IMR-90 (cell line): ENCODE measurements at regions not wholly inside any gene's neighbourhood (a gene's known extent, or its start where the extent isn't known, plus 50 kb on each side); places are given as distances from the start of the nearest gene placed in this dataset.

Experiments used
- ATAC-seq: fragments of 200-7000 bp; cut with Tn5 transposase; 2 replicates; pipeline ENCODE4 v1.9.1; 2020; ENCODE audit warnings: low read depth, mild to moderate bottlenecking, moderate library complexity
- BruUV-seq: library from RNA; stranded (reverse); fragments of 400-500 nt; replicated peaks from 2 replicates; lab custom pipeline; 2021; lab: Mats Ljungman, UMichigan
- CTCF ChIA-PET: fragments of 300-600 bp; formaldehyde crosslinking; extraction: SDS; loops from one replicate; lab custom pipeline; 2021; ENCODE audit warnings: antibody characterized with exemption; lab: Yijun Ruan, JAX
- POLR2A ChIA-PET: fragments of 300-600 bp; sonication (Branson Sonifier 250); formaldehyde crosslinking; loops from one replicate; lab custom pipeline; 2022; ENCODE audit warnings: antibody characterized with exemption; ENCODE audit not compliant: unreplicated experiment; lab: Charles Lee
- DNase-seq: peaks from one replicate; pipeline ENCODE4 v3.0.0; 2013
- H2AFZ ChIP-seq: replicated peaks from 2 replicates; pipeline ENCODE3; 2013; ENCODE audit warnings: low read length, mild to moderate bottlenecking; ENCODE audit not compliant: poor library complexity
- H2AK5ac ChIP-seq: 2 replicates; pipeline ENCODE4 v1.6.1; 2013; ENCODE audit warnings: low read depth, low read length, inconsistent platforms
- H2AK9ac ChIP-seq: replicated peaks from 2 replicates; pipeline ENCODE3; 2013; ENCODE audit warnings: mild to moderate bottlenecking, low read depth, low read length, moderate library complexity; ENCODE audit not compliant: poor library complexity
- H2BK120ac ChIP-seq: 2 replicates; pipeline ENCODE4 v1.6.1; 2013; ENCODE audit warnings: low read depth, low read length, inconsistent platforms
- H2BK15ac ChIP-seq: 3 replicates; pipeline ENCODE4 v1.6.1; 2013; ENCODE audit warnings: low read depth, low read length, inconsistent platforms
- H2BK20ac ChIP-seq: 2 replicates; pipeline ENCODE4 v1.6.1; 2013; ENCODE audit warnings: low read depth, mild to moderate bottlenecking, inconsistent platforms, low read length, moderate library complexity
- H2BK5ac ChIP-seq: 2 replicates; pipeline ENCODE4 v1.6.1; 2013; ENCODE audit warnings: mild to moderate bottlenecking, low read depth, low read length, inconsistent platforms; ENCODE audit not compliant: poor library complexity, severe bottlenecking
- H3K14ac ChIP-seq: replicated peaks from 2 replicates; pipeline ENCODE4 v1.6.1; 2013; ENCODE audit warnings: low read depth, low read length, inconsistent platforms
- H3K18ac ChIP-seq: 2 replicates; pipeline ENCODE4 v1.6.1; 2013; ENCODE audit warnings: low read depth, low read length, control low read depth
- H3K23ac ChIP-seq: 2 replicates; pipeline ENCODE4 v1.6.1; 2013; ENCODE audit warnings: low read depth, low read length, inconsistent platforms
- H3K27ac ChIP-seq: 2 replicates; pipeline ENCODE4 v1.5.1; 2013; ENCODE audit warnings: mild to moderate bottlenecking, control low read depth, low read length; ENCODE audit not compliant: insufficient read depth
- H3K27me3 ChIP-seq: 2 replicates; pipeline ENCODE4 v1.6.1; 2013; ENCODE audit warnings: low read length; ENCODE audit not compliant: control insufficient read depth, insufficient read depth
- H3K36me3 ChIP-seq: 2 replicates; pipeline ENCODE4 v1.6.1; 2013; ENCODE audit warnings: low read length, mixed read lengths; ENCODE audit not compliant: control insufficient read depth, insufficient read depth
- H3K4ac ChIP-seq: 2 replicates; pipeline ENCODE4 v1.6.1; 2013; ENCODE audit warnings: low read depth, low read length, inconsistent platforms
- H3K4me1 ChIP-seq: 2 replicates; pipeline ENCODE4 v1.6.1; 2013; ENCODE audit warnings: low read length, mixed read lengths; ENCODE audit not compliant: control insufficient read depth, insufficient read depth
- H3K4me2 ChIP-seq: 2 replicates; pipeline ENCODE4 v1.6.1; 2013; ENCODE audit warnings: low read depth, mild to moderate bottlenecking, control low read depth, low read length, moderate library complexity
- H3K4me3 ChIP-seq: 2 replicates; pipeline ENCODE4 v1.5.1; 2013; ENCODE audit warnings: low read depth, mild to moderate bottlenecking, control low read depth, low read length, moderate library complexity; ENCODE audit not compliant: insufficient read depth
- H3K56ac ChIP-seq: 2 replicates; pipeline ENCODE4 v1.6.1; 2013; ENCODE audit warnings: low read length, inconsistent platforms; ENCODE audit not compliant: insufficient read depth; ENCODE audit errors: extremely low read depth
- H3K79me1 ChIP-seq, 2 experiments: 2 replicates each; pipeline ENCODE4 v1.6.1; 2013; ENCODE audit warnings: low read length in 2 of 2, inconsistent platforms in 1 of 2, low read depth in 1 of 2
- H3K9ac ChIP-seq: 2 replicates; pipeline ENCODE4 v1.6.1; 2013; ENCODE audit warnings: low read depth, low read length, control low read depth
- H3K9me1 ChIP-seq: 2 replicates; pipeline ENCODE4 v1.6.1; 2013; ENCODE audit warnings: low read length, inconsistent platforms; ENCODE audit not compliant: insufficient read depth
- H3K9me3 ChIP-seq: 2 replicates; pipeline ENCODE4 v1.6.1; 2013; ENCODE audit warnings: low read length; ENCODE audit not compliant: control insufficient read depth, insufficient read depth
- H4K20me1 ChIP-seq: 2 replicates; pipeline ENCODE4 v1.6.1; 2013; ENCODE audit warnings: low read length, inconsistent platforms; ENCODE audit not compliant: insufficient read depth
- H4K5ac ChIP-seq: 2 replicates; pipeline ENCODE4 v1.6.1; 2013; ENCODE audit warnings: mild to moderate bottlenecking, low read depth, low read length, control low read depth
- H4K8ac ChIP-seq, 2 experiments: 2 replicates each; pipeline ENCODE4 v1.6.1; 2013; ENCODE audit warnings: low read depth in 2 of 2, low read length in 2 of 2, control low read depth in 1 of 2, inconsistent platforms in 1 of 2
- H4K91ac ChIP-seq: 2 replicates; pipeline ENCODE4 v1.6.1; 2013; ENCODE audit warnings: low read depth, low read length, inconsistent platforms; ENCODE audit not compliant: insufficient read depth
- CEBPB ChIP-seq: IDR thresholded peaks from 2 replicates; pipeline ENCODE4 v1.6.1; 2012; ENCODE audit warnings: low read depth, low read length, improper control_type of control experiment
- CHD1 ChIP-seq: IDR thresholded peaks from 2 replicates; pipeline ENCODE4 v1.6.1; 2012; ENCODE audit warnings: low read depth, low read length, improper control_type of control experiment
- CTCF ChIP-seq: conservative IDR thresholded peaks from 2 replicates; pipeline ENCODE4 v1.5.1; 2012; ENCODE audit warnings: mild to moderate bottlenecking, low read depth, low read length, improper control_type of control experiment
- FOS ChIP-seq: fragments of 150-350 bp; IDR thresholded peaks from 2 replicates; pipeline ENCODE4 v1.6.1; 2016; ENCODE audit warnings: low read depth, low read length
- MAFK ChIP-seq: IDR thresholded peaks from 2 replicates; pipeline ENCODE4 v1.6.1; 2012; ENCODE audit warnings: low read depth, low read length, improper control_type of control experiment
- MAZ ChIP-seq: IDR thresholded peaks from 2 replicates; pipeline ENCODE4 v1.6.1; 2012; ENCODE audit warnings: low read depth, mild to moderate bottlenecking, low read length, improper control_type of control experiment, moderate library complexity, borderline replicate concordance
- RAD21 ChIP-seq: IDR thresholded peaks from 2 replicates; pipeline ENCODE4 v1.6.1; 2012; ENCODE audit warnings: low read length, improper control_type of control experiment
- RCOR1 ChIP-seq: IDR thresholded peaks from 2 replicates; pipeline ENCODE4 v1.6.1; 2012; ENCODE audit warnings: mild to moderate bottlenecking, low read length, improper control_type of control experiment; ENCODE audit not compliant: insufficient replicate concordance
- SMC3 ChIP-seq: fragments of 150-350 bp; IDR thresholded peaks from 2 replicates; pipeline ENCODE4 v1.6.1; 2016; ENCODE audit warnings: low read depth, mild to moderate bottlenecking, antibody characterized with exemption, low read length, moderate library complexity
- WGBS, 2 experiments: methylation state at CpG; one replicate each; pipeline versions ENCODE4 v1.1.5 to v1.1.7; 2013; ENCODE audit warnings: missing lambda C conversion rate in 2 of 2; ENCODE audit not compliant: insufficient read length in 1 of 2; ENCODE audit errors: extremely low coverage in 2 of 2; 5-methylcytosine and 5-hydroxymethylcytosine counted together
- dilution Hi-C: fragments of 300-500 bp; cut with HindIII; formaldehyde crosslinking; loops from one replicate; pipeline ENCODE4 v1.14.3; 2018; ENCODE audit warnings: low sequenced_read_pairs; ENCODE audit not compliant: unreplicated experiment
- in situ Hi-C: fragments of 300-500 bp; cut with MboI; formaldehyde crosslinking; loops from 3 replicates; pipeline ENCODE4 v1.14.3; 2019; ENCODE audit warnings: low sequenced_read_pairs, inconsistent platforms, mixed read lengths
- intact Hi-C: fragments of 100-400 bp; cut with micrococcal nuclease; formaldehyde crosslinking; loops from 2 replicates; pipeline ENCODE4 v1.10.0; 2022

GRCh38 chr2:75274936-75275335 is 75.6 kb upstream of the TACR1 start:
- CTCF ChIA-PET = no interaction called here

More at GRCh38 chr2:75274936-75275335, 75.6 kb upstream of the TACR1 start:
- Histone ChIP-seq H3K4me3 (no peak overlapping the region), H4K5ac (no peak overlapping the region), H4K20me1 (no peaks in the 10 kb centered on the region), H3K18ac (no peak overlapping the region), H3K9ac (no peak overlapping the region), H3K23ac (no peak overlapping the region), H4K91ac (no peak overlapping the region), H2BK20ac (peak overlapping the region; percentile 11; the same call in 1 of the 2 replicates), H2BK120ac (no peak overlapping the region), H3K4ac (no peak overlapping the region), H3K79me1 (no peaks in the 10 kb centered on the region), H3K27ac (no peak overlapping the region), H2BK15ac (no peak overlapping the region; the same call in 2 of the 3 replicates), H3K9me3 (no peaks in the 10 kb centered on the region), H2AK5ac (no peak overlapping the region), H3K4me2 (no peak overlapping the region), H2AFZ (no peak overlapping the region), H3K36me3 (no peaks in the 10 kb centered on the region), H4K8ac (no peak overlapping the region), H3K27me3 (no peaks in the 10 kb centered on the region), H3K56ac (no peak overlapping the region), H3K14ac (no peak overlapping the region), H2BK5ac (no peak overlapping the region), H2AK9ac (no peak overlapping the region), H3K9me1 (no peaks in the 10 kb centered on the region), H3K4me1 (peaks cover 5% of the 10 kb centered on the region)
- in situ Hi-C loops = no loop called here
- POLR2A ChIA-PET = no interaction called here
- DNase-seq = no peak
- intact Hi-C loops = no loop called here
- ATAC-seq = no peak
- dilution Hi-C loops = no loop called here
- no CpG with 5 or more reads among the region's 1 CpG for WGBS, 2 experiments
- TF ChIP-seq MAZ = no peak
- TF ChIP-seq RAD21 = no peak
- TF ChIP-seq CHD1 = no peak
- TF ChIP-seq CEBPB = no peak
- no peak for TF ChIP-seq SMC3
- TF ChIP-seq RCOR1 = no peak
- no peak for TF ChIP-seq FOS
- TF ChIP-seq MAFK = no peak
- TF ChIP-seq CTCF = no peak
- no TSS peak for BruUV-seq
